NCI-H82 (cell line): ENCODE measurements at regions not wholly inside any gene's neighbourhood (a gene's known extent, or its start where the extent isn't known, plus 50 kb on each side); places are given as distances from the start of the nearest gene placed in this dataset.
"Not testable (repeated sequence)": the region's sequence is repeated elsewhere in the genome, so short reads cannot be mapped to it uniquely, and the experiment has no call there.

Source experiments
- DNase-seq: peaks from one replicate; lab custom pipeline; 2025; lab: John Stamatoyannopoulos, UW

GRCh38 chr7:69246758-69247157 is 351.5 kb upstream of the AUTS2 start:
- DNase-seq: no peak

GRCh38 chr7:69248382-69248828 is 349.9 kb upstream of the AUTS2 start:
- DNase-seq: not testable (repeated sequence)

GRCh38 chr7:69250958-69251357 is 347.3 kb upstream of the AUTS2 start:
- no peak for DNase-seq

DNA sequence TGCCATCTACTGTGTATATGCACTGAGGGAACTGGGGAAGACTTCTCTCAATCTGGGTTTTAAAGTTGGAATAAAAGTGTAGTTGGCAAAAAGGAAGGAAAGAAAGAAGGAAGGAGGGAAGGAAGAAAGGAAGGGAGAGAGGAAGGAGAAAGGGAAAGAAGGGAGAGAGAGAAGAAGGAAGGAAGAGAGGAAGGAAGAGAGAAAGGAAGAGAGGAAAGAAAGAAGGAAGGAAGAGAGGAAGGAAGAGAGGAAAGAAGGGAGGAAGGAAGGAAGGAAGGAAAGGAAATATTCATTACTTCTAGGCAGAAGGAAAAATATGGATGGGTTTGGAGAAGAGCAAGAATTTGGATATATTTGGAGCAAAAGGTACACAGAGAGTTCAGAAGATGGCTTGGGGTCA is 343.6 kb upstream of the AUTS2 start:
- DNase-seq: no peak

DNA sequence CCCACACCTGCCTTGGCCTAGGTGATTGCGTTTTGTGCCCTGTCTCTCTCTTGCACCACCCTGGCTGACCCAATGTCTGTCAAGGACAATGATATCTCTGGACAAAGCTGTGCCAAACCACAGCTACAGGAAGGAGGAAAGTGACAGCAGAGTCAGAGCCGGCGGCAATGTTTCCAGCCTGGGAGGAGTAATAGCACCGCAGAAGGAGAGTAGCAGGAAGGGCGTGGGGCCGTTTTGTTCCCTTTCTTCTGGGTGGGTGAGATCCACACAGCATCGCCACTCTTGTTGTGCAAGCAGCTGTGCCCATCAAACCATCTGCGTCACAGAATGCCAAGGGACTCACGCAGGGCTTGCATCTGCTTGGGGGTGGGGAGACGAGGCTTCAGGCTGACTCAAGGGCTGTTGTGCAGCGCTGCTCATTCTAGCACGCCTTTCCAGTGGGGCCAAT is 341.6 kb upstream of the AUTS2 start:
- no peak for DNase-seq

DNA sequence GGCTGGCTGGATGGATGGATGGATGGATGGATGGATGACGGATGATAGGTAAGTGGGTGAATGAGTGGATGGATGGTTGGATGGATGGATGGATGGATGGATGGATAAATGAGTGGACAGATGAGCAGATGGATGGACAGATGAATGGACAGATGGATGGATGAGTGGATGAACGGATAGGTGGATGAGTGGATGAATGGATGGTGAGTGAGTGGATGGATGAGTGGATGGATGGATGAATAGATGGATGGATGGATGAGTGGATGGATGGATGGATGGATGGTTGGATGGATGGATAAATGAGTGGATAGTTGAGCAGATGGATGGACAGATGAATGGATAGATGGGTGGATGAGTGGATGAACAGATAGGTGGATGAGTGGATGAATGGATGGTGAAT is 340.7 kb upstream of the AUTS2 start:
- no peak for DNase-seq

GRCh38 chr7:69259445-69259844 is 338.8 kb upstream of the AUTS2 start:
- no peak for DNase-seq

GRCh38 chr7:69260023-69260422 is 338.3 kb upstream of the AUTS2 start:
- DNase-seq: no peak

DNA sequence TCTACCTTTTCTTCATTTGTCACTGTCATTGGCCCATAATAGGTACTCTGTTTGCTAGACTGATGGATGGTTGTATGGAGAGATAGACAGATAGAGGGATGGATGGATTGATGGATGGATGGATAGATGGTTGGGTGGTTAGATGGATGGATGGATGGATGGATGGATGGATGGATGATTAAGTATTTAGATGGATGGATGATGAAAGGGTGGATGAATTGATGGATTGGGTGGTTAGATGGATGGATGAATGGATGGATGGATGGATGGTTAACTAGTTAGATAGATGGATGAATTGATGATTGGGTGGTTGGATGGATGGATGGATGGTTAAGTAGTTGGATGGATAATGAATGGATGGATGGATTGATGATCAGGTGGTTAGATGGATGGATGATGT is 334.7 kb upstream of the AUTS2 start:
- no peak for DNase-seq

DNA sequence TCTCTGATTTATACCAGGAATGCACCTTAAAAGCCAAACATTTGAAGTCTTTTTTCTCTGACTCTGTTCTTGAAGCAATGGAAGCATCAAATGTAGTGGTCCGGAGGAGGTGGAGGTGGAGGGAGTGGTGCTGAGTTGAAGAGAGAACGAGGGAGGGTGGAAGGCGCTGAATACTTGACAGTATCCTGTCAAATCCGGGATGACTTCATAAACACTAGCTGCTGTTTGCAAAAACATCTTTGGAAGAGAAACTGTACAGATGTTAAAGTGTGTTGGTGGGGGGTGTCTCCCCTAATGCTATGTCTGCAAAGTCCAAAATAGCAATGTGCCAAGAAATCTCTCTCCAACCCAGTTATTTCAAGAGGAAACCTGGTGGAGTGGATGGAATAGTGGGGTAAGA is 328.5 kb upstream of the AUTS2 start:
- DNase-seq: no peak

DNA sequence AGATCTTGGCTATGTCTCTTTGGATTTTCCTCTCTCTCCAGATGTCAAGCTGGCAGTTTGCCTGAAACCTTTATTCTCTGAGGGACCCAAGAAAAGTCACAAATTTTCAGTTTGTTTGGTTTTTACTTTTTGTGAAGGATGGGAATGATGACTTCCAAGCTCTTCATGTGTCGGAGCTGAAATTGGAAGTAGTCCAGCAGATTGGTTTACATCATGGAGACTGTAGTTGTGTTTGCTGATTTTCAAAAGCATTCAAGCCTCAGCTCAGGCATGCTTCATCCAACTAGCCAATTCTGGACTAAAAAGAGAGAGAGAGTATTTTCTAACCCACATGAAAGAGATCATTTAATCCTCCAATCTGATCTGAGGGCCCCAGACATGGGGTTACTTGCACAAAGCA is 326.2 kb upstream of the AUTS2 start:
- no peak for DNase-seq

- DNase-seq: peak; percentile 70
Observed at GRCh38 chr7:69276011-69276729, 322.1 kb upstream of the AUTS2 start.

- DNase-seq: no peak
Observed at GRCh38 chr7:69277366-69277765, 320.9 kb upstream of the AUTS2 start.

- DNase-seq: no peak
Observed at GRCh38 chr7:69282946-69283345, 315.3 kb upstream of the AUTS2 start.

DNA sequence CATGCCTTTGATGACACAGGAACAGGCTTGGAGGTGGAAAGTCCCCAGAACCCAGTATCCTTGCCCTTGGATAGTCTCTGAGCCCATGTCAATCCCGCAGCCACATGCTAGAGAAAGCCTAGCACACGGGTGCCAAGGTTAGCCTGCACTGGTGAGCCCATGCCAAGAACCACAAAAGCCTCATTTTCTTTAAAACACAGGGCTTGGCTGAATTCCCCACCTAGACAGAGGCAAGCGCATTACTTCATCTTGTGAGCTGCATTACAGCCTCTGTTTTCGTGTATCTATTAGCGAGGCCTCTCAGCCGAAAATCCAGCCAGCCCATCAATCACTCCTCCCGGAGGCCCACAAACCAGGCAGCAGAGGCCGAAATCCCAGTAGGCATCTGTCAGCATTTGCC is 314.9 kb upstream of the AUTS2 start:
- peak; percentile 18 for DNase-seq

DNA sequence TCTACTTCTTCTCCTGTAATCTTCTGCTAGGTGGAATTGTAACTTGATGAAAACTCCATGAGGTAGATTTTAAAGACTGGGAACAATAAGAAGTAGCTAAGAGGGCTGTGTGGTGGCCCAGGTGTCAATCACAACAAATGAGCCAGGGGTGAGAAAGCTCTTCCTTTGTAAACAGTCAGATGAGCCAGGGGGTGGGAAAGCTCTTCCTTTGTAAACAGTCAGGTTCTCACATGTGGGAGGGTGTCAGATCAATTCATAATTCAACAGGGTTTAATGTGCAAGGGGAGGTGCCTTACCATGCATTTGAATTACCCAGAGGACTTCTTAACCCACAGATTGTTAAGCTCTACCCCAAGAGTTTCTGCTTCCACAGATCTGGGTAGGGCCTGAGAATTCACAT is 312.4 kb upstream of the AUTS2 start:
- peak; percentile 8 for DNase-seq

GRCh38 chr7:69295977-69296376 is 302.3 kb upstream of the AUTS2 start:
- DNase-seq: peak; percentile 75

DNA sequence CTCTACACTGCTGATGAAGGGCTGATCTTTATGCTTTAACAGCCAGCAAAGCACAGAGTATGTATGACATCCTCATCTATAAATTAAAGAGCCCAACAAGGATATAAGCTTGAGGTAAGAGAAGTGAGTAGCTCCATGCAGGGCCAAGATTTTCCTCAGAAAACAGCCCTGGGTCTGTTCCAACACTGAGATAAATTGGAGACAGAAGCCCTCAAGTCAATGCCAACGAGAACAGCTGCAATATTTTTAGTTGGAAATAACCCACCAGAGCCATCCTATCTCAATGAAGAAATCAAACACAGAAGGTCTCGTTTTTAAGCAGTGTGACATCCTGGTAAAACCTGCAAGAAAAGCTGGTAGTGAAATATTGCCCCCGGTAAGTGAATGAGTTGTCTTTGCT is 297.0 kb upstream of the AUTS2 start:
- DNase-seq: no peak

GRCh38 chr7:69309601-69310000 is 288.7 kb upstream of the AUTS2 start:
- DNase-seq: no peak

DNA sequence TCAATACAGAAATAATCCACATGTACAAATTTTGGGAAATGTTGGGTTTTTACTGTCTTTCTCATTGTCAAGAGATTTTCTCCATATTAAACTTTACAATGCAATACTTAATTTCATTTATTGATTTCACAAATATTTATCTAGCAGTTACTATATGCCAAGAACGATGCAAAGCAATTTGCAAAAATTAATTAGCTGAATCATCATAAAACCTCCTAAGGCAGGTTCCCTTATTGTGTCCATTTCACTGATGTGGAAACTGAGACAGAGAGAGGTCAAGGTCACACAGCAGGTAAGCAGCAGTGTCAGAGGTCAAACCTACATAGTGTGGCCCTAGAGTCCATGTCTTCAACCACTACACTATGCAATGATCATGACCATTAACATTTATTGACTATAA is 286.8 kb upstream of the AUTS2 start:
- no peak for DNase-seq

DNA sequence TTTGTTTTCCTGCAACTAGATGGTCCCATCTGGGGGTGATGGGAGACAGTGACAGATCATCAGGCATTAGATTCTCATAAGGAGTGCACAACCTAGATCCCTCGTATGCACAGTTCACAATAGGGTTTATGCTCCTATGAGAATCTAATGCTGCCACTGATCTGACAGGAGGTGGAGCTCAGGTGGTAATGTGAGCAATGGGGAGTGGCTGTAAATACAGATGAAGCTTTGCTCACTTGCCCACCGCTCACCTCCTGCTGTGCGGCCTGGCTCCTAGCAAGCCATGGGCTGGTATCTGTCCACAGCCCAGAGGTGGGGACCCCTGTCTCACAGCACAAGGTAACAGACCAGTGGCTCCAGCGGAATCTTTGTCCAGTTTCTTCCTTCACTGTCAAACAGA is 284.4 kb upstream of the AUTS2 start:
- not testable (repeated sequence) for DNase-seq

- DNase-seq: peak; percentile 93
Observed at GRCh38 chr7:69318794-69319193, 279.5 kb upstream of the AUTS2 start.

GRCh38 chr7:69328516-69328915 is 269.8 kb upstream of the AUTS2 start:
- DNase-seq: no peak

DNA sequence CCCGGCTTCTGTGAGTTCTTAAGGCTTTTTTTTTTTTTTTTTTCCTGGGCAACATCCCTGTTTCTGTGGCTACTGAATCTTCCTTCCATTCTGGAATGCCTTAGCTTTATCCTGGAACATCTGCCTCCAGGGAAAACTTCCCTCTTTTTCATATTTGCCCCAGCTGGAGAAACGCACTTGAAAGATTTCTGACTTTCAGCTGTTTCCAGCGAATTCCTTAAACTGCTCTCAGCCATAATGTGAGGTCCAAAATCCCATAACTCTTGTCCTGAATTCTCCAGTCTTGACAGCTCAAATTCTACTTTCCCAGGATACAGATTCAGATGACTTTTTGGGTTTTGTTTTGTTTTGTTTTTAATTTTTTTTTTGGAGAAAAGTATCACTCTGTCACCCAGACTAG is 263.6 kb upstream of the AUTS2 start:
- no peak for DNase-seq
